GM21423 (cell line): ENCODE measurements at regions not wholly inside any gene's neighbourhood (a gene's known extent, or its start where the extent isn't known, plus 50 kb on each side); places are given as distances from the start of the nearest gene placed in this dataset.

ENCODE experiments used
- ATAC-seq: cut with Tn5 transposase; IDR thresholded peaks from one replicate; pipeline ENCODE4 v1.9.1; 2021; ENCODE audit warnings: mild to moderate bottlenecking, moderate library complexity; ENCODE audit not compliant: unreplicated experiment

DNA sequence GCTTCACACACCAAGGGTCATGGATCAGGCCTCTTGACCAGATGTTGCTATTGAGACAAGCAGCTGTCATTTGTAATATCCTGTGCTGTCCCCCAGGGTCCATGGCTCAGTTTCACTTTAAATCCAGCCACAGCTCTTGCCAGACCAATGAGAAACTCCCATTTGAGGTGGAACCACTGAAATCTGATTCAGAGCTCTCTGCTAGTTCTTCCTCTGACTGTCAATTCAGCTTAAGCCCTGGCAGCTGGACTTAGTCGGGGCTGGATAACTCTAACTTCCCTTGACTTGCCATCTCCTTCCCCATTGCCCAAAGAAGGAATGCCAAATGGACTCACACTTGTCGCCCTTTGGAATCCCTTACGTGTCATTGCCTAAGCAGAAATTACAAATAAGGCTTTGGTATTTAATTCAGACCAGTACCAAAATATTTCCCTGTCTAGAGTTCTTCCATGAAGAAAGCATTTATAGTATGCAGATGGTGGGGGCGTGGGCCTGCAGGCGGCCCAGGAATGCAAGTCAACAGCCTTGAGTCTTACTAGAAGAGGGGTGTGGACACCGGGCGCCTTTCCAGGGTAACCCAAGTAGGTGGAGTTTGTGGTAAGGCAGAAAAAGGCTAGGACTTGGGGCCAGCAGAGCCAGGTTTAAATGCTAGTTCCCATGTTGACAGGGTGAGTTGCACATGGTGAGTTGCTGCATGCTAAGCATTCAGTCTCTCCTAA, 96.9 kb upstream of the TMPO start:
- peak; percentile 83 for ATAC-seq

DNA sequence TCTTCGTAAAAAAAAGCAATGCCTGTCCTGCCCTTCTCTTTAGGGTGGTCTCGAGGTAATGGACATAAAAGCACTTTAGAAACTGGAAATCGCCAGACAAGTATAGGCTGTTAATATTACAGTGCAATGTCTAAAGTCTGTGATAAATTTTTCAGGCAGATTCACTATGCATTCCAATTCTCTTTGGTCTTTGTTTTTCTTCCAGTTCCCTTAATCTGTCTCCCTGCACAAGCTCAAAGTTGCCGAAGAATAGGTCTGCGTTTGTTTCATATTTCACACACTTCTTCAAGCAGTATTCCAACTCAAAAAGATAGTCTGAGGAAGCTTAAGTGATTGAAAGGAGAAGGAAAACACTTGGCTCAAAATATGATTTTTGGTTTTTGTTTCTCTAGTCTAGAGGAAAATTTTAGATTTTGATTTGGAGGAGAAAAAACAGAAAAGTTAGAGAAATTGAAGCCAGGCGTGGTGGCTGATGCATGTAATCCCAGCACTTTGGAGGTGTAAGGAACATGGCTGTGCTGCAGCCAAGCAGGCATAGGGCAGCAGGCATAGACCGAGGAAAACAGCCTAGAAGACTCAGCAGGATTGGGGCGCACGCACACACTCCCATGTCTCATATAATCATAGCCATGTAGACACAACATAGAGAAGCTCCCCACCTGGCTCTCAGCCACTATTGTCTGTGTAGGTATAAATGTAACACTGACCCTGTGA, 96.2 kb upstream of the TMPO start:
- ATAC-seq: no peak

DNA sequence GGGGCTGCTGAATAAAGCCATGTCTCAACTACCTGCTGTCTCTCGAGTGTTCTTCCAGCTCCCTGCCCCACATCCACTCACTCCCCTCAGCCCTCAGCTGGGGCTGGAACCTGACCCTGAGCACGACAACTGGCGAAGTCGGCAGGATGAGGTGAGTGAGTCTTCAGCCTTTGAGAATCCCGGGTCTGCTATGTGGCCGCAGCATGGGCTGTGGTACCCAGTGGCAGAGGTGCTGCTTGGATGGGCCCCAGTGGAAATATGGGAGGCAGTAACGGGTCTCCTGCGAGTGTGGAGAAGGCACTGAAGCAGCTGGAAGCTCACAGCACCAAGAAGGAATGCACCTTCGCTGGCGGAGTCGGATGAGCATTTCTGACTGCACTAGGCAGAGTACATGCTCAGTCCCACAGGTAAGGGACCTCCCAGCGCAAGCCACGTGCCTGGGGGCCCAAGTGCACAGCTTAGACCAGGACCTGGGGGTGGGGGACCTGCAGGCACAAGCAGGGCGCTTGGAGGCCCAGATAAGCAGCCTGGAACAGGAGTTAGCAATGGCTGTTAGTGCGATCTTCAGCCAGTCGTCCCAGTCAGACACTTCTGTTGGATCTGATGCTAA, 95.5 kb upstream of the TMPO start:
- no peak for ATAC-seq

DNA sequence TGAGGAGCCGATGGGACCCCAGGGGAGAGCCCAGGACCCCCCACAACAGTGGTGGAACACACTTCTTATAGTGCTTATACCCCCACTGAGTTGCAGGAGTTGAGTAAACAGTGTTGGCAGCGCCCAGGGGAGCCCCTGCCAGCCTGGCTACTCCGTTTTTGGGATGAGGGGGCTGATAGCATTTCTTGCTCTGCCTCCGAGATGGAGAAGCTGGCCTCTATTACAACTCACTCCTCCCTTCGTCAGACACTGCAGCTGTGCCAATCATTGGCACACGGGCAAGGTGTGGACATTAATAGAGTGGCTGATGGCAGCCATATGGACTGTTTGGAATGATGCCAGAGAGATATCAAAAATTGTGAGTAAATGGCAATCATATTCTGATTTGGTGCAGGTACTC, 94.9 kb upstream of the TMPO start:
- ATAC-seq: no peak

DNA sequence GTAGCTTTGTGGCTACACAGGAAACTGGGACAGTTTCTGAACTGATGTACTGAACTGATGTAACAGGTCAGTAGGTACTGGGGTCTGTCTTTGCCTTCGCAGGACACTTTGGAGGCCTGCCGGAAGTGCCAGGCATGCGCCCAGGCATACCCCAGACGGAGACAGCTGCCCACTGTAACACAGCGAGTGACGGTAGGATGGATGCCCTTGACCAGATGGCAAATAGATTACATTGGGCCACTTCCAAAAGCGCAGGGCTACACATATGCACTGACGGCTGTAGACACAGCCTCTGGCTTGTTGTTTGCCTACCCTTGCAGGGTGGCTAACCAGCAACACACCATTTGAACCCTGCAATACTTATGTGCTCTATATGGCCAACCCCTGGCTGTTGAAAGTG, 94.1 kb upstream of the TMPO start:
- ATAC-seq: no peak

DNA sequence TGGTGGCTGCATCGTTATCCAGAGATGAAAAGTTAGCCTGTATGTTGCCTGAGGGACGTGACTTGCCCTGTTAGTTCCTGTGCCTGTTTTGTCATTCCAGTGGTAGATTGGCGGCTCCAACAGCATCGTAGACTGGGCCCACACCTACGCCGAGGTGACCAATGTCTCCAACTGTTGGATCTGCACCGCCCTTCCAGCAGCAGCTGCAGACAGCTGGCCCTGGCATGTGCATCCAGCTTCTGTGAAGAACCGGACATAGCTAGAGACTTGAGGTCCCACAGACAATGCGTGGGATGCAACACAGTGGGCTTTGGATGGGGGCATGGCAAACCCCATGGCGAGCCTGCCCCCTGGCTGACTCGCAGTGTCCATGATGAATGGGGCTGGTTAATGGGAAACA, 93.0 kb upstream of the TMPO start:
- no peak for ATAC-seq

DNA sequence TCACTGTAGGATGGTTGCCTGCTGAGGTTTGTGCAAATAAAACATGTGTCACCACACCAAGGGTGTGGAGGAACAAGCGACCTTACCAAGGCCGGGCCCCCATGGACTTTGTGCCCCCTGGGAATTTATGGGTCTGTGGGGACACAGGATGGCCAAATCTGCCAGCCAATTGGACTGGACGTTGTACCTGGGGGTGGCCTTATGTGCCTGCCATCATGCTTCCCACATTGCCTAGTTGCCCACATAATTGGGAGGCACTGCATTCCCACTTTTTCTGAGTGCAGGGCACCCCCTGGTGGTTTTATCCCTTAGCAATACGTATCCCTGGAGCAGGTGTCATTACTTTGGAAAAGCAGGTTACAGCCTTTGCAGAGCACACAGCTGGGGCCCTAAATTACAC, 92.6 kb upstream of the TMPO start:
- ATAC-seq: no peak

DNA sequence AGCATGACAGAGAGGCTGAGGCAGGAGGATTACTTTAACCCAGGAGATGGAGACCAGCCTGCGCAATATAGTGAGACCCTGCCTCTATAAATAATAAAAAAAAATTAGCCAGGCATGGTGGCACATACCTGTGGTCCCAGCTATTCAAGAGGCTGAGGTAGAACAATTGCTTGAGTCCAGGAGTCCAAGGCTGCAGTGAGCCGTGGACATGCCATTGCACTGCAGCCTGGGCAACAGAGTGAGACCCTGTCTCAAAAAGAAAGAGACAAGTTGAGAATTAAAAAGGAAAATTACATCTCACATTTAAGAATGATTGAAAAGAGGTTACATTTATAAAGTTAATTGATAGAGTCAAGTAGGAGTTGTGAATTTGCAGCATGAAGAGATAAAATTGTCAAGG, 91.4 kb upstream of the TMPO start:
- ATAC-seq: no peak

DNA sequence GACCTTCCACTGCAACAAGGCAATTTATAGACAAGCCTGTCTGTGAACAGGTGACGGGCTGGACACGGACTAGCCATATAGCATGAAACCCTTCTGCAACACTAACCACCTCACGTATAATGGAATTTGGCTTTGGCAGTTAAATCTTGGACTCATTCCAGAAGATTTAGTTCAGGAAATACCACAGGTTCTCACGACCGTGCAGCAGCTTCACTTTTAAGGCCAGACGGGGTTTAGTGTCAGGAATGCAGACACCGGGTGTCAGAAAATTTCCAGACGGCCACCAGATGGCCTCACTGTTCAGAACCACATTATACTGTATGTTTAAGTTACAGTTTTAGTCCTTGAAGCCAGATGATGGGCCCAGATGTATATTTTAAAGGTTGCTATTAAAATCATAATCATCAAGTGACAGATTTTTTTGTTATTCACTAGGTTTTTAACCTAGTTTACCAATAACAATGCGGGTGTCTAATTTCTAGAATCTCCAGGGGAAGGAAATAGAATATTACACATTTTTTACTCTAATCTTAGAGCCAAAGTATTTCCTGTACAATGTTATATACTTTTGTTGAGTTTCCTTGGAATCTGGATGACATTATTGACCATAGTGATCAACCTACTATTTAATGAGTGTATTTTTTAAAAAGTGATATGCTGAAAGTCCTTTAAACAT, 90.5 kb upstream of the TMPO start:
- peak; percentile 79 for ATAC-seq

DNA sequence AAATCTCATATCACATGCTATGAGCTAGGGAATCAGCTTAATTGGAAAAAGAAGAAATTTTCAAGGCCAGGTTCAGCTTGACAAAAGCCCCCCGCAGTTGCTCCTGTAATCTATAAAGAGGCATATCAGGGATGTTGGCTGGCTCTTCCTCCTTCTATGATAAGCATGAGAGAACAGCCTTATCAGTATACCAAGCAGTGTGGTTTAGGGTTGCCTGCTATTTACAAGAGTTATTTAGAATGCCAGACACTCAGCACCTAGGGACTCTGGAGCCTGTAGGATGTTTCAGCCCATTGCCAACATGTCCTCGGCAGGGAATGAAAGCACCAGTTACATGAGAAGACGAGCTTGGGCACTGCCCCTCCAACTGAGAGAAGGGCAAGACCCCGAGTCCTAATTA, 89.5 kb upstream of the TMPO start:
- no peak for ATAC-seq

DNA sequence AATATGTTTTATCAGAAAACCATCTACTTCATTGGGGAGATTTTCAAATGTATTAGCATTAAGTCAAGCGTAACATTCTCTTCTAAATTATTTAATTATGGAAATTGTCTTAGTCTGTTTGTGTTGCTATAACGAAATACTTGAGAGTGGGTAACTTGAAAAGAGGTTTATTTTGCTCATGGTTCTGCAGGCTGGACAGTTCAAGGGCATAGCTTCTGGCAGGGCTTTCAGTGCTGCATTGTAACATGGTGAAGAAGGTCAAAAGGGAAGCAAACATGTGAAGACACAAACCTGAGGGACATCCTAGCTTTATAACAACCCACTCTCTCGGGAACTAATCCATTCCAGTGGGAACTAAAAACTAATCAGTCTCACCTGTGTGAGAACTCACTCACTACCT, 84.3 kb upstream of the TMPO start:
- ATAC-seq: no peak

DNA sequence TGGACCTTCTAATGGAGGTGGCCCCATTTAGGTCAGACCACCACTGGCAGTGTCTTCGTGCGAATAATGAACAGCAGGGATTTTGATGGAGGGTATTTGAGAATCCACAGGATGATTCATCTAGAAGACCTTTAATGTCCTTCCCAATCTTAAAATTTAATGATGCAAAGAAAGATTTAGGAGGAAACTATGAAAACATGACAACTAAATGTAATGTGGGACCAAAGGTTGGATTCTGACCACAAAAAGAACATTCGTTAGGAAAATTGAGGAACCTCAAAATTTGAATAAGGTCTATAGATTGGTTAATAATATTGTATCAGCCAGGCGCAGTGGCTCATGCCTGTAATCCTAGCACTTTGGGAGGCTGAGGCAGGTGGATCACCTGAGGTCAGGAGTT, 78.2 kb upstream of the TMPO start:
- ATAC-seq: no peak

DNA sequence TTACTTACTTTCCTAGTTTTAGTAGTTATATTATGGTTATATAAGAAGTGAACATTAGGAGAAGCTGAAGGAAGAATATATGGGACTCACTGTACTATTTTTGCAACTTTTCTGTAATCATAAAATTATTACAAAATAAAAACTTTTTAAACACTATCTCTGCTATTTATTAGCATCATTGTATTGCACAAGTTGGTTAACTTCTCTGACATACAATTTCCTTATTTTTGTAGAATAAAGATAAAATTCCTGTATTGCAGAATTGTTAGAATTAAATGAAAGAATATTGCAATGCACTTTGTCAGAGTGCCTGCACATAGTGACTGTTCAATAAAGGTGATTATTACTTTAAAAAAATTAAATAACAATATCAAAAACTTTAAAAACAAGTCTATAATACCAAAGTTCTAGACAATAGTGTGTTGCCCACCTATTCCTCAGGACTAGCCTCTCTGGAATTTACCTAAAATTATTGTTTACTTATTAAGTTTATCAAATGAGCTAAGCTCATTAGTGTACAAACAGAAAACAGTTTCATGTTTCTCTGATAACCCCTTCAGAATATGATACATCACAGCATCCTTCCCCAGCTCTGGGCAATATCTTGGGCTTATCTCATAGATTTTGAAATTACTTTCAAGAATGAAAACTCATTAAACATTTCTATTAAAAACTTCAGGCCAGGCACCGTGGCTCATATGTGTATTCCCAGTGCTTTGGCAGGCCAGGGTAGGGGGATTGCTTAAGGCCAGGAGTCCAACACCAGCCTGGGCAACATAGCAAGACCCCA, 77.4 kb upstream of the TMPO start:
- ATAC-seq: no peak

DNA sequence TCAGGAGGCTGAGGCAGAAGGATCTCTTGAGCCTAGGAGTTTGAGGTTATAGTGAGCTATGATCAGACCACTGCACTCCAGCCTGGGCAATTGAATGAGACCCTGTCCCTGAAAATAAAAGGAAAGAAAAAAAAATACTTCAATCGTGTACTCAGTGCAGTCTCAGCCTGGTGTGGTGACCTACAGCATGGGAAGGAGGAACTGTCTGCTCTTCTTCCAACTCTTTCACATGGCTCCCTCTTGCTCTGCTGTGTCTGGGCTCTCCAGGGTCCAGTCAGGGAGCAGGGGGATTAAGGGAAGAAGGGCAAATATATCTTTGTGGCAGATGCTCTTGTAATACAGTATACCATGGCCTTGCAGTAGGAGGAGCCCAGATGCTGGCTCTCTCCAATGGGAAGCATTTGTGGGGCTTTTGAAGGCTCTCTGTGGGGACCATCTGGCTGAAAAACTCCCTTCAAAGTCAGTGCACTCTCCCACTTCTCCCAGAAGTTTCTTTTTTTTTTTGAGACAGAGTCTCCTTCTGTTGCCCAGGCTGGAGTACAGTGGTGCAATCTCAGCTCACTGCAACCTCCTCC, 76.6 kb upstream of the TMPO start:
- no peak for ATAC-seq

DNA sequence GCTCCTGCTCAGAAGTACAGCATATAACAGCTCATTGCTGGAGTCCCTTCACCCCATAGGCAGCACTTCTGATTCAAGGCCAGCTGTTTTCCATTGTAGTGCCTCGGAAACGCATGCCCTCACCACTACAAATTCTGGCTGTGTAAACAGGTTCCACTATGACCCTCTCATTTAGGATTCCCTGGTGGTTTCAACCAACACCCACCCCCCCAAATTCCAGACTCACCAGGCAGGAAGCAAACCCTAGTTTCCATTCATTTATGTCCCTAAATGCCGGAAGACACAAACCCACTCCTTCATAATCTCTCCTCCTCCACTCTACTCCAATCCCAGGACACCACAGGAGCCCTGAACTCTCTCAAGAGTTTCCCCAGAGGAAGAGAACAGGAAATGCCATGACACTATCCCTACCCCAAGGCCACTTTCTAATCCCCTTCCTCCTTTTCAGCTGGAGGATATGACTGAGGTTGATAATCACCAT, 75.9 kb upstream of the TMPO start:
- ATAC-seq: no peak

DNA sequence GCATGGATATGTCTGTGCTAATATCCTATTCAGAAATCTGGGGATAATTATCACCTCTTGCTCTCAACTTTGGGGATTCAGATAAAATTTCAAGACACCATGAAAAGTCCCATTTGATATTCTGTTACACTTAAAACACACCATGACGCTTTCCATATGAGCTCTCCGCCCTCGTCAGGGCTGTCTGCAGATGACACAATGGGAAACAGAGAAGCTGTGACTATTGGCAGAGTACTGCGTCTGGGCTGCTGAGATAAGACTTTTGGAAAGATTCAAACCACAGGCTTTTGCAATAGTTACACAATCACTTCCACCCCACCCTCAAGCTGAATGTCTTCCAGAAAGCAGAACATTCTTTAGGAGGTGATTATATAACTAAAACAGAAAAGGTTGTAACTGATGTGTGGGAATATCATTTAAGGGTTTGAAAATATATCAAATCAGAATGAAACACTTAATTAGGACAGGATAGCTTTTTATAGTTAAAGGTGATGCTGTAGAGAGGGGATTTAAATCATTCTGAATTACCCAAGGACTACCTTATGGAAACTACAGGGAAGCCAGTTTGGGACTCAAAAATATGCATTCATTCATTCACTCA, 75.3 kb upstream of the TMPO start:
- no peak for ATAC-seq

DNA sequence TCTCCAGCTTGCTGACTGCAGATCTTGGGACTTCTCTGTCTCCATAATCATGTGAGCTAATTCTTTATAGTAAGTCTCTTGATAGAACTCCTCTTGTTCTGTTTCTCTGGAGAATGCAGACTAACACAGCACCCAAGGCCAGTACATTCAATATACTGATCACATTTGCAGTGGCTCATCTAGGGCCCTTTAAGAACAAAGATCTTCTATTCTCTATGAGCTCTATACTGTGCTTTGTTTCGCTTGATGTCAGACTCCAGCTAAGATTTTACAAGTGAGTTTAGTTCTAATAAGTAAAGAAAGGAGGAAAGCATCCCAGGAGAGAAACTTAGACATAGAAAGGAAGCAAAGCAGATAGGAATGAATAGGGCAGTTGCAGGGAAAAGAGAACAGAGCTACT, 69.3 kb upstream of the TMPO start:
- ATAC-seq: no peak

DNA sequence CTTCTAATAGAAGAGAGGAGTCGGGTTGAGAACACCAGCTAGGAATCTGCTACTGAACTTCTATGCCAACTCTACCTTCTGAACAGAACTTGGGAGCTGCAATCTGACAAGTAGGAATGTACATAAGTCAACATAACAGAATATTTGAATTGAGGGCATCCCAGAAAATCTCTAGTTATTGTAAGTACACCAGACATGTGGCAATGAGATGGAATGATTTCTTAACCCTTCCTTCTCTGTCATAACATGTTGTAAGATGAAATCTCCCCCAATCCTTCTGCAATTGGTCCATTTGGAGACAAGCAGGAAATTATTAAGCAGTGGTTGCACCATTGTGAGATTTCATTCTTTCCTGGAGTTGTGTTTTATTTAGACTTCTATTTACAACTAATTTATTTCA, 68.7 kb upstream of the TMPO start:
- ATAC-seq: no peak

DNA sequence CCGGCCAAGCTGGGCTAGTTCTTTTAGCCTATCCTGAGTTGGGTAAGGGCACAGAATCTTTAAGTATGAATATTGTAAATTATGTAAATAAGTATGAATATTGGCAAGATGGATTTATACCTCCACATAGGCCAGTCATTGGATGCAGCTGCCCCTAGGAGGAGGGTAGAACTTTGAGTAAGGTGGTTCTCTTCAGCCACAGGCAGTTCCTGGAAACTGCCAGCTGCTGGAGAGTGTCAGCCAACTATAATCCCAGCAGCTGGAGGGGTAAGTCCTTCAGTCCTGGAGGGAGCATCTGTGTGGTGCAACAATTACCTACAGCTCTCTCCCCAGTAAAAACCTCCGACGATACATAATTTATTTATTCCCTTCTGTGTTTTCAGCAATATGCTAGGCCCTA, 65.8 kb upstream of the TMPO start:
- no peak for ATAC-seq

DNA sequence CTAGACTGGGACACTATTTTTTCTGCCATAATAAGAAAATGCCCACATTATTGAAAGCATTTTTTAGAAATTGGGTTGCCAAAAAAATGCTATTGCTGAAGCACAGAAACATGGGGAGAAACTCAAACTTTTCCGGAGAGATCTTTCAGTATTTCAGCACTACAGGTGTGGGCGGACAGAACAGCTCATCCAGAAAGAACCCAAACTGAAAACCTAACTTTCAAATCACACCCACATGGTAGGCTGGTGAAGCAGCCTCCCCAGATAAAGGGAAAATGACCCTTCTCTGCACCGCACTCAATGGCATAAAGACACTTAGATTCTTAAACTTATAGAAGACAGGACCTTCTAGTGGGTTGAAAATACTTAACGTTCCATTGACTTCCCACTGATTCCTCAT, 62.3 kb upstream of the TMPO start:
- ATAC-seq: no peak
